Testis (tissue), 2 donors: ENCODE measurements at regions not wholly inside any gene's neighbourhood (a gene's known extent, or its start where the extent isn't known, plus 50 kb on each side); places are given as distances from the start of the nearest gene placed in this dataset.
"Not testable (repeated sequence)": the region's sequence is repeated elsewhere in the genome, so short reads cannot be mapped to it uniquely, and the experiment has no call there.

Source experiments
- DNase-seq: peaks from one replicate; pipeline ENCODE4 v3.0.0-alpha.2; 2019
- H3K27ac ChIP-seq, 2 donors: fragments of 200-600 bp; sonication (generic); one replicate each; pipeline ENCODE4 v1.5.1; 2019
- H3K27me3 ChIP-seq: fragments of 200-600 bp; sonication (generic); one replicate; pipeline ENCODE4 v1.5.1; 2019
- H3K36me3 ChIP-seq: fragments of 200-600 bp; sonication (generic); one replicate; pipeline ENCODE4 v1.5.1; 2017; ENCODE audit warnings: low read depth; ENCODE audit errors: missing control alignments
- H3K4me1 ChIP-seq: fragments of 200-600 bp; sonication (generic); one replicate; pipeline ENCODE4 v1.5.1; 2019
- H3K4me3 ChIP-seq, 2 donors: fragments of 200-600 bp; sonication (generic); one replicate each; pipeline ENCODE4 v1.5.1; 2017 to 2019
- H3K9me3 ChIP-seq: fragments of 200-600 bp; sonication (generic); one replicate; pipeline ENCODE4 v1.5.1; 2017
- CTCF ChIP-seq, 3 experiments: fragments of 450-650 bp in 2 of 3; fragments of 200-600 bp in 1 of 3; sonication (generic) in 1 of 3; IDR thresholded peaks; one replicate each; pipeline ENCODE4 v1.5.1; 2016 to 2019; ENCODE audit warnings: antibody characterized with exemption in 3 of 3, mild to moderate bottlenecking in 2 of 3, moderate library complexity in 1 of 3
- POLR2A ChIP-seq: fragments of 450-650 bp; IDR thresholded peaks from one replicate; pipeline ENCODE4 v1.6.1; 2017; ENCODE audit warnings: antibody characterized with exemption, mild to moderate bottlenecking, moderate library complexity
- WGBS, 2 donors: methylation state at CpG; one replicate each; pipeline ENCODE4 v1.1.5; 2018; 5-methylcytosine and 5-hydroxymethylcytosine counted together
- intact Hi-C: fragments of 100-400 bp; cut with DNase I; formaldehyde crosslinking; loops from one replicate; pipeline ENCODE4 v1.15.1; 2023; ENCODE audit warnings: low total_unique reads

GRCh38 chrX:45622042-45622423 lies 421.4 kb upstream of the DIPK2B start:
- intact Hi-C loops, result no loop called here
- TF ChIP-seq CTCF (IDR thresholded peaks at IDR 0.05) (no peak), POLR2A (no peak)

GRCh38 chrX:45621376-45622041 lies 420.8 kb upstream of the DIPK2B start:
- 63 to 74% methylated on average over 7 of the region's 7 CpGs for WGBS, 2 donors
- no peak for DNase-seq

More at GRCh38 chrX:45622042-45622423, 421.4 kb upstream of the DIPK2B start:
- no peaks in the 10 kb centered on the region for H3K4me1 ChIP-seq
- no peak overlapping the region for H3K27ac ChIP-seq
- no peaks in the 10 kb centered on the region for H3K9me3 ChIP-seq
- no peak for DNase-seq
- no peaks in the 10 kb centered on the region for H3K36me3 ChIP-seq
- WGBS, 2 donors, result 83 to 89% methylated on average over 3 of the region's 3 CpGs
- no peak overlapping the region for H3K4me3 ChIP-seq
- no peaks in the 10 kb centered on the region for H3K27me3 ChIP-seq

GRCh38 chrX:45619290-45619689 lies 418.6 kb upstream of the DIPK2B start:
- 48 to 50% methylated on average over 2 of the region's 2 CpGs for WGBS, 2 donors
- Histone ChIP-seq H3K9me3 (no peaks in the 10 kb centered on the region), H3K4me1 (no peaks in the 10 kb centered on the region), H3K36me3 (no peaks in the 10 kb centered on the region), H3K27ac (no peak overlapping the region), H3K27me3 (no peaks in the 10 kb centered on the region), H3K4me3 (no peak overlapping the region)
- no peak for DNase-seq
- no peak for TF ChIP-seq POLR2A
- no peak for TF ChIP-seq CTCF (IDR thresholded peaks at IDR 0.05)
- intact Hi-C loops, result no loop called here

More at GRCh38 chrX:45621376-45622041, 420.8 kb upstream of the DIPK2B start:
- Histone ChIP-seq H3K27me3 (no peaks in the 10 kb centered on the region), H3K4me1 (no peaks in the 10 kb centered on the region), H3K9me3 (no peaks in the 10 kb centered on the region), H3K27ac (no peak overlapping the region), H3K4me3 (no peak overlapping the region), H3K36me3 (no peaks in the 10 kb centered on the region)
- no peak for TF ChIP-seq CTCF (IDR thresholded peaks at IDR 0.05)
- intact Hi-C loops, result no loop called here

GRCh38 chrX:45615591-45615990 lies 414.9 kb upstream of the DIPK2B start:
- H3K27me3 ChIP-seq, H3K9me3 ChIP-seq, H3K36me3 ChIP-seq, H3K4me3 ChIP-seq, H3K27ac ChIP-seq, H3K4me1 ChIP-seq, intact Hi-C loops: not testable (repeated sequence)
- DNase-seq, result peak; percentile 27
- WGBS, 2 donors, result 48 to 80% methylated on average over 4 to 8 of the region's 8 CpGs

GRCh38 chrX:45614853-45615252 lies 414.2 kb upstream of the DIPK2B start:
- 49 to 59% methylated on average over 2 of the region's 2 CpGs for WGBS, 2 donors
- H3K36me3 ChIP-seq, result no peaks in the 10 kb centered on the region
- no peaks in the 10 kb centered on the region for H3K4me1 ChIP-seq
- TF ChIP-seq CTCF (IDR thresholded peaks at IDR 0.05) (no peak), POLR2A (no peak)
- no peaks in the 10 kb centered on the region for H3K9me3 ChIP-seq
- intact Hi-C loops, result no loop called here
- no peaks in the 10 kb centered on the region for H3K27me3 ChIP-seq
- DNase-seq, result no peak
- H3K4me3 ChIP-seq, result no peak overlapping the region
- H3K27ac ChIP-seq, result no peak overlapping the region
